ENCODE measurements at regions not wholly inside any gene's neighbourhood (a gene's known extent, or its start where the extent isn't known, plus 50 kb on each side); places are given as distances from the start of the nearest gene placed in this dataset.

DNA sequence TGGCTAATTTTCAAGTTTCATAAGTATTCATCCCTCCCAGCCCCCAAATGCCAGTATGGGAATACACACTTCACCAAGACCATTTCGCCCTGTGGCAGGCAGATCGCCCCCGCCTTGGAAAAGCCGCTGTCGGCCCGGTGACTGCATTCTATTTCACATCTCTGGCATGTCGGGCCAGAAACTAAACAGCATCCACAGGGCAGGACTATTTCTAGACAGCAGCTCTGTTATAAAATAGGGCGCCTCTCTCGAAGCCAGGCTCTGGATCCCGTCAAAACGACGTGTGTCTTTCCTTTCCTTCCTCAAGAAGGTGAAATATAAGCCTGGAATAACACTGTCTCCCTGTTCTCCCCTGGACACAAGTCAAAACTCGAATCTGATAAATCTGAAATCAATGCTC is 56.8 kb downstream of the GSC start (continued):
- TF ChIP-seq, protein P1, sequence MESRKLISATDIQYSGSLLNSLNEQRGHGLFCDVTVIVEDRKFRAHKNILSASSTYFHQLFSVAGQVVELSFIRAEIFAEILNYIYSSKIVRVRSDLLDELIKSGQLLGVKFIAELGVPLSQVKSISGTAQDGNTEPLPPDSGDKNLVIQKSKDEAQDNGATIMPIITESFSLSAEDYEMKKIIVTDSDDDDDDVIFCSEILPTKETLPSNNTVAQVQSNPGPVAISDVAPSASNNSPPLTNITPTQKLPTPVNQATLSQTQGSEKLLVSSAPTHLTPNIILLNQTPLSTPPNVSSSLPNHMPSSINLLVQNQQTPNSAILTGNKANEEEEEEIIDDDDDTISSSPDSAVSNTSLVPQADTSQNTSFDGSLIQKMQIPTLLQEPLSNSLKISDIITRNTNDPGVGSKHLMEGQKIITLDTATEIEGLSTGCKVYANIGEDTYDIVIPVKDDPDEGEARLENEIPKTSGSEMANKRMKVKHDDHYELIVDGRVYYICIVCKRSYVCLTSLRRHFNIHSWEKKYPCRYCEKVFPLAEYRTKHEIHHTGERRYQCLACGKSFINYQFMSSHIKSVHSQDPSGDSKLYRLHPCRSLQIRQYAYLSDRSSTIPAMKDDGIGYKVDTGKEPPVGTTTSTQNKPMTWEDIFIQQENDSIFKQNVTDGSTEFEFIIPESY (IDR thresholded peaks at IDR 0.05): no peak
- TF ChIP-seq NR2F2 (IDR thresholded peaks at IDR 0.05): no peak
- no peak for TF ChIP-seq RXRA (IDR thresholded peaks at IDR 0.05)
- TF ChIP-seq YY1 (IDR thresholded peaks at IDR 0.05): no peak
- TF ChIP-seq, protein P2, sequence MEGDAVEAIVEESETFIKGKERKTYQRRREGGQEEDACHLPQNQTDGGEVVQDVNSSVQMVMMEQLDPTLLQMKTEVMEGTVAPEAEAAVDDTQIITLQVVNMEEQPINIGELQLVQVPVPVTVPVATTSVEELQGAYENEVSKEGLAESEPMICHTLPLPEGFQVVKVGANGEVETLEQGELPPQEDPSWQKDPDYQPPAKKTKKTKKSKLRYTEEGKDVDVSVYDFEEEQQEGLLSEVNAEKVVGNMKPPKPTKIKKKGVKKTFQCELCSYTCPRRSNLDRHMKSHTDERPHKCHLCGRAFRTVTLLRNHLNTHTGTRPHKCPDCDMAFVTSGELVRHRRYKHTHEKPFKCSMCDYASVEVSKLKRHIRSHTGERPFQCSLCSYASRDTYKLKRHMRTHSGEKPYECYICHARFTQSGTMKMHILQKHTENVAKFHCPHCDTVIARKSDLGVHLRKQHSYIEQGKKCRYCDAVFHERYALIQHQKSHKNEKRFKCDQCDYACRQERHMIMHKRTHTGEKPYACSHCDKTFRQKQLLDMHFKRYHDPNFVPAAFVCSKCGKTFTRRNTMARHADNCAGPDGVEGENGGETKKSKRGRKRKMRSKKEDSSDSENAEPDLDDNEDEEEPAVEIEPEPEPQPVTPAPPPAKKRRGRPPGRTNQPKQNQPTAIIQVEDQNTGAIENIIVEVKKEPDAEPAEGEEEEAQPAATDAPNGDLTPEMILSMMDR (IDR thresholded peaks at IDR 0.05; ENCODE audit: low read depth, low read length, missing input control): no peak

DNA sequence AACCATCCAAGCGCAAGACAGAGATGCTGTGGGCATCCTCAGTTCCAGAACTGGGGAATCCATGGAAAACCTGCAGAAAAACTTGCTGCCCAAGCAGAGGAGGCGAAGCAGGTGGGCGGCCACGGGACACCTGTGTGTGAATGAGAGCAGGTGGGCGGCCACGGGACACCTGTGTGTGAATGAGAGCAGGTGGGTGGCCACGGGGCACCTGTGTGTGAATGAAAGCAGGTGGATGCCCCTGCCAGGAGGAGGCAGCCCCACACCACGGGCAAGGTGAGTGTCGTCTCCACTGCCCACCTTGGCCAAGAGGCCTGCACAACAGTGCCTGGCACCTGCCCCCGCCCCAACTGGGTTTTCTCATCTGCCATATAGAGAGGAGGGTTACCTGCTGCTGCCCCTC is 59.2 kb downstream of the GSC start:
- TF ChIP-seq YY1 (IDR thresholded peaks at IDR 0.05): no peak
- no peak for TF ChIP-seq TAF1 (conservative IDR thresholded peaks at IDR 0.05)
- no peak for TF ChIP-seq RXRA (IDR thresholded peaks at IDR 0.05)
- TF ChIP-seq SP1 (IDR thresholded peaks at IDR 0.05): no peak
- no peak for TF ChIP-seq JUND (IDR thresholded peaks at IDR 0.05)
- TF ChIP-seq, protein P1 (IDR thresholded peaks at IDR 0.05): no peak
- TF ChIP-seq, protein P3, sequence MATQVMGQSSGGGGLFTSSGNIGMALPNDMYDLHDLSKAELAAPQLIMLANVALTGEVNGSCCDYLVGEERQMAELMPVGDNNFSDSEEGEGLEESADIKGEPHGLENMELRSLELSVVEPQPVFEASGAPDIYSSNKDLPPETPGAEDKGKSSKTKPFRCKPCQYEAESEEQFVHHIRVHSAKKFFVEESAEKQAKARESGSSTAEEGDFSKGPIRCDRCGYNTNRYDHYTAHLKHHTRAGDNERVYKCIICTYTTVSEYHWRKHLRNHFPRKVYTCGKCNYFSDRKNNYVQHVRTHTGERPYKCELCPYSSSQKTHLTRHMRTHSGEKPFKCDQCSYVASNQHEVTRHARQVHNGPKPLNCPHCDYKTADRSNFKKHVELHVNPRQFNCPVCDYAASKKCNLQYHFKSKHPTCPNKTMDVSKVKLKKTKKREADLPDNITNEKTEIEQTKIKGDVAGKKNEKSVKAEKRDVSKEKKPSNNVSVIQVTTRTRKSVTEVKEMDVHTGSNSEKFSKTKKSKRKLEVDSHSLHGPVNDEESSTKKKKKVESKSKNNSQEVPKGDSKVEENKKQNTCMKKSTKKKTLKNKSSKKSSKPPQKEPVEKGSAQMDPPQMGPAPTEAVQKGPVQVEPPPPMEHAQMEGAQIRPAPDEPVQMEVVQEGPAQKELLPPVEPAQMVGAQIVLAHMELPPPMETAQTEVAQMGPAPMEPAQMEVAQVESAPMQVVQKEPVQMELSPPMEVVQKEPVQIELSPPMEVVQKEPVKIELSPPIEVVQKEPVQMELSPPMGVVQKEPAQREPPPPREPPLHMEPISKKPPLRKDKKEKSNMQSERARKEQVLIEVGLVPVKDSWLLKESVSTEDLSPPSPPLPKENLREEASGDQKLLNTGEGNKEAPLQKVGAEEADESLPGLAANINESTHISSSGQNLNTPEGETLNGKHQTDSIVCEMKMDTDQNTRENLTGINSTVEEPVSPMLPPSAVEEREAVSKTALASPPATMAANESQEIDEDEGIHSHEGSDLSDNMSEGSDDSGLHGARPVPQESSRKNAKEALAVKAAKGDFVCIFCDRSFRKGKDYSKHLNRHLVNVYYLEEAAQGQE (IDR thresholded peaks at IDR 0.05): no peak
- no peak for TF ChIP-seq FOXA2 (IDR thresholded peaks at IDR 0.05)
- TF ChIP-seq, protein P4, sequence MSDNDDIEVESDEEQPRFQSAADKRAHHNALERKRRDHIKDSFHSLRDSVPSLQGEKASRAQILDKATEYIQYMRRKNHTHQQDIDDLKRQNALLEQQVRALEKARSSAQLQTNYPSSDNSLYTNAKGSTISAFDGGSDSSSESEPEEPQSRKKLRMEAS (IDR thresholded peaks at IDR 0.05): no peak
- TF ChIP-seq, protein P2 (IDR thresholded peaks at IDR 0.05; ENCODE audit: low read depth, low read length, missing input control): no peak
- no peak for TF ChIP-seq RAD21 (IDR thresholded peaks at IDR 0.05)
- H3K27ac ChIP-seq (ENCODE audit: low read depth in 1 of 2, low read length in 2 of 2): no peak overlapping the region
- WGBS: 90% methylated on average over 10 of the region's 10 CpGs
- H3K9ac ChIP-seq (ENCODE audit: low read depth in 1 of 2, low read length in 2 of 2): no peak overlapping the region
- no peaks in the 10 kb centered on the region for H3K4me1 ChIP-seq (ENCODE audit: control insufficient read depth in 4 of 4, insufficient read depth in 4 of 4, low read length in 3 of 4)
- DNase-seq (ENCODE audit: low spot score): no peak
- no peaks in the 10 kb centered on the region for H3K27me3 ChIP-seq (ENCODE audit: control insufficient read depth in 4 of 4, insufficient read depth in 4 of 4, low read length in 3 of 4)
- no peak overlapping the region for H3K4me3 ChIP-seq (ENCODE audit: low read depth in 1 of 3, low read length in 3 of 3)
- H3K36me3 ChIP-seq (ENCODE audit: control insufficient read depth in 4 of 4, insufficient read depth in 3 of 4, low read depth in 1 of 4, low read length in 3 of 4): no peaks in the 10 kb centered on the region
- H3K9me3 ChIP-seq (ENCODE audit: control insufficient read depth in 4 of 4, low read length in 3 of 4): no peaks in the 10 kb centered on the region
